GM23338 (cell line): ENCODE measurements at regions not wholly inside any gene's neighbourhood (a gene's known extent, or its start where the extent isn't known, plus 50 kb on each side); places are given as distances from the start of the nearest gene placed in this dataset.

ENCODE experiments used
- ATAC-seq: fragments of 200-7000 bp; cut with Tn5 transposase; 3 replicates; pipeline ENCODE4 v1.9.1; 2020
- DNase-seq: peaks from one replicate; pipeline ENCODE4 v3.0.0-alpha.2; 2015; ENCODE audit warnings: low spot score
- H2AFZ ChIP-seq: fragments of 200-600 bp; sonication (generic); 2 replicates; pipeline ENCODE4 v1.8.0; 2016; ENCODE audit warnings: antibody characterized with exemption, mild to moderate bottlenecking, moderate library complexity
- H3F3A ChIP-seq: fragments of 200-600 bp; sonication (generic); replicated peaks from 2 replicates; pipeline ENCODE4 v1.8.0; 2017; ENCODE audit warnings: antibody characterized with exemption, mixed run types, low read depth
- H3K27ac ChIP-seq: fragments of 200-600 bp; sonication (generic); 2 replicates; pipeline ENCODE4 v1.6.1; 2016; ENCODE audit warnings: low read depth
- H3K27me3 ChIP-seq: fragments of 200-600 bp; sonication (generic); 2 replicates; pipeline ENCODE4 v1.8.0; 2016; ENCODE audit warnings: mild to moderate bottlenecking, mixed run types, moderate library complexity; ENCODE audit not compliant: insufficient read depth
- H3K36me3 ChIP-seq: fragments of 200-600 bp; sonication (generic); 2 replicates; pipeline ENCODE4 v1.8.0; 2016; ENCODE audit warnings: mild to moderate bottlenecking; ENCODE audit not compliant: insufficient read depth
- H3K4me1 ChIP-seq: fragments of 200-600 bp; sonication (generic); 2 replicates; pipeline ENCODE4 v1.8.0; 2016; ENCODE audit warnings: mild to moderate bottlenecking, moderate library complexity; ENCODE audit not compliant: insufficient read depth
- H3K4me2 ChIP-seq: fragments of 200-600 bp; sonication (generic); 2 replicates; pipeline ENCODE4 v1.7.1; 2017; ENCODE audit warnings: mixed run types
- H3K4me3 ChIP-seq: fragments of 200-600 bp; sonication (generic); 2 replicates; pipeline ENCODE4 v1.6.1; 2016; ENCODE audit warnings: mixed run types
- H3K79me2 ChIP-seq: fragments of 200-600 bp; sonication (generic); replicated peaks from 2 replicates; pipeline ENCODE4 v1.8.0; 2017; ENCODE audit warnings: mild to moderate bottlenecking; ENCODE audit not compliant: insufficient read depth
- H3K9me2 ChIP-seq: fragments of 200-600 bp; sonication (generic); 2 replicates; pipeline ENCODE4 v1.8.0; 2017; ENCODE audit not compliant: insufficient read depth
- H4K20me1 ChIP-seq: fragments of 200-600 bp; sonication (generic); replicated peaks from 2 replicates; pipeline ENCODE4 v1.8.0; 2017; ENCODE audit warnings: mild to moderate bottlenecking; ENCODE audit not compliant: insufficient read depth
- H3K27ac Mint-ChIP-seq: 2 replicates; pipeline ENCODE4 v1.8.0; 2020; ENCODE audit warnings: inconsistent platforms, mild to moderate bottlenecking, moderate library complexity, mixed read lengths
- H3K27me3 Mint-ChIP-seq: 3 replicates; pipeline ENCODE4 v1.8.0; 2022; ENCODE audit warnings: low read depth, mild to moderate bottlenecking, moderate library complexity, mixed read lengths, inconsistent platforms; ENCODE audit not compliant: insufficient read depth, poor library complexity
- H3K36me3 Mint-ChIP-seq: 3 replicates; pipeline ENCODE4 v1.8.0; 2021; ENCODE audit warnings: low read depth, mild to moderate bottlenecking, inconsistent platforms, moderate library complexity, mixed read lengths
- H3K4me1 Mint-ChIP-seq: 3 replicates; pipeline ENCODE4 v1.8.0; 2020; ENCODE audit warnings: mild to moderate bottlenecking, inconsistent platforms, mixed read lengths
- H3K4me3 Mint-ChIP-seq: 3 replicates; pipeline ENCODE4 v1.8.0; 2021; ENCODE audit warnings: moderate library complexity, mild to moderate bottlenecking, inconsistent platforms, mixed read lengths
- H3K9me3 Mint-ChIP-seq: 3 replicates; pipeline ENCODE4 v1.8.0; 2020; ENCODE audit warnings: moderate library complexity, mild to moderate bottlenecking, inconsistent platforms, mixed read lengths
- EZH2 ChIP-seq: fragments of 200-600 bp; sonication (generic); IDR thresholded peaks from one replicate; pipeline ENCODE4 v1.8.0; 2017; ENCODE audit warnings: antibody characterized with exemption, mild to moderate bottlenecking, low read depth; ENCODE audit not compliant: unreplicated experiment
- EZH2phosphoT487 ChIP-seq: fragments of 200-600 bp; sonication (generic); IDR thresholded peaks from one replicate; pipeline ENCODE4 v1.8.1; 2018; ENCODE audit warnings: antibody characterized with exemption; ENCODE audit not compliant: unreplicated experiment
- JUNB ChIP-seq: IDR thresholded peaks from one replicate; pipeline ENCODE4 v1.6.1; 2016; ENCODE audit warnings: antibody characterized with exemption; ENCODE audit not compliant: unreplicated experiment
- STAT1 ChIP-seq: IDR thresholded peaks from one replicate; pipeline ENCODE4 v1.6.1; 2016; ENCODE audit warnings: antibody characterized with exemption; ENCODE audit not compliant: unreplicated experiment
- ZNF114 ChIP-seq: fragments of 250-450 bp; sonication (Bioruptor Pico); IDR thresholded peaks from 2 replicates; pipeline ENCODE4 v1.5.0; 2020; ENCODE audit warnings: mild to moderate bottlenecking, moderate library complexity
- ZNF331 ChIP-seq: fragments of 250-450 bp; sonication (Bioruptor Pico); IDR thresholded peaks from 2 replicates; pipeline ENCODE4 v1.5.0; 2020; ENCODE audit warnings: low read depth, mild to moderate bottlenecking, moderate library complexity
- TF ChIP-seq, protein P1 (sequence below): IDR thresholded peaks from one replicate; pipeline ENCODE4 v1.6.1; 2018; ENCODE audit warnings: antibody characterized with exemption; ENCODE audit not compliant: unreplicated experiment
- TF ChIP-seq, protein P2 (sequence below): IDR thresholded peaks from 2 replicates; pipeline ENCODE4 v1.6.1; 2016; ENCODE audit warnings: antibody characterized with exemption
- TF ChIP-seq, protein P3 (sequence below), 2 experiments: fragments of 200-600 bp in 1 of 2; sonication (generic) in 1 of 2; conservative IDR thresholded peaks; 2 replicates each; pipeline versions ENCODE4 v1.5.1 to v1.6.1; 2016 to 2017; ENCODE audit warnings: antibody characterized with exemption in 2 of 2, low read depth in 2 of 2, mild to moderate bottlenecking in 2 of 2, moderate library complexity in 1 of 2

DNA sequence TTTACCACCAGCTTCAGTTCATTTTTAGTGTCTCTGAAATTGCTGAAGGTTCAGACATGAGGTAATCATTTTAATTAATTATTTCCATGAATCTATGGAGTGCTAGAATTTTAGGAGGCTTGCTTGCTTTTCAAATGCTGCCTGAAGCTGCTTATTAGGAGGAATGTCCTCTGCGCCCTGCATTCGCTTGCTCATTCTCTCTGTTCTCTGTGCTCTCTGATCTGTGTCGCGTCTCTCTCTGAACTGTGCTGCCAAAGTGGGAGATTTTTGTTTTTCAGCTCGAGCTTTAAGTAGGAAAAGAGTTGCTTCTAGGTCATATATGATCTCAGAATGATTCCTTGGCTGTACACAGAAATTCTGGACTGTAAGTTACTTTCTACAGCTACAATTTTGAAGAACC lies 101.7 kb upstream of the PRR16 start:
- no peak for TF ChIP-seq JUNB
- TF ChIP-seq, protein P1, sequence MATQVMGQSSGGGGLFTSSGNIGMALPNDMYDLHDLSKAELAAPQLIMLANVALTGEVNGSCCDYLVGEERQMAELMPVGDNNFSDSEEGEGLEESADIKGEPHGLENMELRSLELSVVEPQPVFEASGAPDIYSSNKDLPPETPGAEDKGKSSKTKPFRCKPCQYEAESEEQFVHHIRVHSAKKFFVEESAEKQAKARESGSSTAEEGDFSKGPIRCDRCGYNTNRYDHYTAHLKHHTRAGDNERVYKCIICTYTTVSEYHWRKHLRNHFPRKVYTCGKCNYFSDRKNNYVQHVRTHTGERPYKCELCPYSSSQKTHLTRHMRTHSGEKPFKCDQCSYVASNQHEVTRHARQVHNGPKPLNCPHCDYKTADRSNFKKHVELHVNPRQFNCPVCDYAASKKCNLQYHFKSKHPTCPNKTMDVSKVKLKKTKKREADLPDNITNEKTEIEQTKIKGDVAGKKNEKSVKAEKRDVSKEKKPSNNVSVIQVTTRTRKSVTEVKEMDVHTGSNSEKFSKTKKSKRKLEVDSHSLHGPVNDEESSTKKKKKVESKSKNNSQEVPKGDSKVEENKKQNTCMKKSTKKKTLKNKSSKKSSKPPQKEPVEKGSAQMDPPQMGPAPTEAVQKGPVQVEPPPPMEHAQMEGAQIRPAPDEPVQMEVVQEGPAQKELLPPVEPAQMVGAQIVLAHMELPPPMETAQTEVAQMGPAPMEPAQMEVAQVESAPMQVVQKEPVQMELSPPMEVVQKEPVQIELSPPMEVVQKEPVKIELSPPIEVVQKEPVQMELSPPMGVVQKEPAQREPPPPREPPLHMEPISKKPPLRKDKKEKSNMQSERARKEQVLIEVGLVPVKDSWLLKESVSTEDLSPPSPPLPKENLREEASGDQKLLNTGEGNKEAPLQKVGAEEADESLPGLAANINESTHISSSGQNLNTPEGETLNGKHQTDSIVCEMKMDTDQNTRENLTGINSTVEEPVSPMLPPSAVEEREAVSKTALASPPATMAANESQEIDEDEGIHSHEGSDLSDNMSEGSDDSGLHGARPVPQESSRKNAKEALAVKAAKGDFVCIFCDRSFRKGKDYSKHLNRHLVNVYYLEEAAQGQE = no peak
- no peak for TF ChIP-seq ZNF114 (CRISPR knock-in tag)
- TF ChIP-seq, protein P2, sequence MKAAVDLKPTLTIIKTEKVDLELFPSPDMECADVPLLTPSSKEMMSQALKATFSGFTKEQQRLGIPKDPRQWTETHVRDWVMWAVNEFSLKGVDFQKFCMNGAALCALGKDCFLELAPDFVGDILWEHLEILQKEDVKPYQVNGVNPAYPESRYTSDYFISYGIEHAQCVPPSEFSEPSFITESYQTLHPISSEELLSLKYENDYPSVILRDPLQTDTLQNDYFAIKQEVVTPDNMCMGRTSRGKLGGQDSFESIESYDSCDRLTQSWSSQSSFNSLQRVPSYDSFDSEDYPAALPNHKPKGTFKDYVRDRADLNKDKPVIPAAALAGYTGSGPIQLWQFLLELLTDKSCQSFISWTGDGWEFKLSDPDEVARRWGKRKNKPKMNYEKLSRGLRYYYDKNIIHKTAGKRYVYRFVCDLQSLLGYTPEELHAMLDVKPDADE = no peak
- TF ChIP-seq, protein P3, sequence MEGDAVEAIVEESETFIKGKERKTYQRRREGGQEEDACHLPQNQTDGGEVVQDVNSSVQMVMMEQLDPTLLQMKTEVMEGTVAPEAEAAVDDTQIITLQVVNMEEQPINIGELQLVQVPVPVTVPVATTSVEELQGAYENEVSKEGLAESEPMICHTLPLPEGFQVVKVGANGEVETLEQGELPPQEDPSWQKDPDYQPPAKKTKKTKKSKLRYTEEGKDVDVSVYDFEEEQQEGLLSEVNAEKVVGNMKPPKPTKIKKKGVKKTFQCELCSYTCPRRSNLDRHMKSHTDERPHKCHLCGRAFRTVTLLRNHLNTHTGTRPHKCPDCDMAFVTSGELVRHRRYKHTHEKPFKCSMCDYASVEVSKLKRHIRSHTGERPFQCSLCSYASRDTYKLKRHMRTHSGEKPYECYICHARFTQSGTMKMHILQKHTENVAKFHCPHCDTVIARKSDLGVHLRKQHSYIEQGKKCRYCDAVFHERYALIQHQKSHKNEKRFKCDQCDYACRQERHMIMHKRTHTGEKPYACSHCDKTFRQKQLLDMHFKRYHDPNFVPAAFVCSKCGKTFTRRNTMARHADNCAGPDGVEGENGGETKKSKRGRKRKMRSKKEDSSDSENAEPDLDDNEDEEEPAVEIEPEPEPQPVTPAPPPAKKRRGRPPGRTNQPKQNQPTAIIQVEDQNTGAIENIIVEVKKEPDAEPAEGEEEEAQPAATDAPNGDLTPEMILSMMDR (conservative IDR thresholded peaks at IDR 0.05; ENCODE audit: low read depth in 2 of 2) = no peak
- TF ChIP-seq ZNF331 (CRISPR knock-in tag) = no peak
- no peak overlapping the region for H3K4me2 ChIP-seq
- H3K9me3 Mint-ChIP-seq = no peaks in the 10 kb centered on the region
- no peaks in the 10 kb centered on the region for H3K36me3 Mint-ChIP-seq
- H3K79me2 ChIP-seq = no peaks in the 10 kb centered on the region
- no peak for ATAC-seq
- H3F3A ChIP-seq = no peaks in the 10 kb centered on the region
- H3K4me3 Mint-ChIP-seq = no peak overlapping the region
- no peak overlapping the region for H3K4me3 ChIP-seq
- H3K36me3 ChIP-seq = no peaks in the 10 kb centered on the region
- no peaks in the 10 kb centered on the region; the same call in 1 of the 2 replicates for H3K9me2 ChIP-seq
- H3K27me3 Mint-ChIP-seq = no peaks in the 10 kb centered on the region
- no peaks in the 10 kb centered on the region for H3K4me1 Mint-ChIP-seq
- no peak for DNase-seq
- H3K4me1 ChIP-seq = no peaks in the 10 kb centered on the region
- H2AFZ ChIP-seq = no peak overlapping the region; the same call in 1 of the 2 replicates
- peak overlapping the region; percentile 77 for H3K27ac Mint-ChIP-seq
- H4K20me1 ChIP-seq = no peaks in the 10 kb centered on the region
- H3K27ac ChIP-seq = no peak overlapping the region
- H3K27me3 ChIP-seq = no peaks in the 10 kb centered on the region

DNA sequence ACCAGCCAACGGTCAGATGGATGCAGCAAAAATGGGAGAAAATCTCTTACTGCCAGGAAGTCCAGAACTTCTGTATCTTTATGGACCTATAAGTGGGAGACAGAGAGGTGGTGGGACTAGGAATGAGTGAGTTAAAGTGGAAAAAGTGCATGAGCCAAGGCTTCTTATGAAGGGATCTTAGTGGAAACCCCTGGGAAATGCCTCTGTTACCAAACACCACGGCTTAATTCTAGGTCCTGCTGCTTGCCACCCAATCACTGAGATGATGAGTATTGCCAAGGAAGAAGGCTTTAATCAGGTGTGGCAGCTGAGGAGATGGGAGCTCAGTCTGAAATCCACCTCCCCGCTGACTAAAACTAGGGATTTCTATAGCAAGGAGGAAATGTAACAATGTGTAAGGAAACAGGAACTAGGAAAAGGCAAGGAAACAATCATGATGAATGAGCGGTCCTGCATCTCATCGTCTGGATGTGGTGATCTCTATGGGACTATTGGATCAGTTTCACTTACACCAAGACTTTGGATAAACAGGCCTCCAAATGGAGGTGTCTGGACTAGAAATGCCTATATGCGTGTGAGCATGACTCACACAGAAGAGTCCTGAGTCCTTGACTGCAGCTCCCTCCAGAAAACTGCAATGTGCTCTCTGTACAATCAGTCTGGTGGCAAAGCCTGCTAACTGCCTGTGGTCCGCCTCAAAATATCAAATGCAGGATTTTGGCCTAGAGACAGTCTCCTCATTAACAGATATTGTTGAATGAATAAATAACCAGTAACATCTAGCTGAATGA lies 98.2 kb upstream of the PRR16 start:
- Mint-ChIP-seq H3K9me3 (peaks cover 5% of the 10 kb centered on the region; the same call in 1 of the 3 replicates), H3K27ac (no peak overlapping the region), H3K27me3 (peaks cover 2% of the 10 kb centered on the region), H3K4me1 (no peaks in the 10 kb centered on the region), H3K36me3 (no peaks in the 10 kb centered on the region), H3K4me3 (no peak overlapping the region)
- Histone ChIP-seq H3K27me3 (no peaks in the 10 kb centered on the region), H3K4me3 (no peak overlapping the region), H3K27ac (no peak overlapping the region), H3F3A (no peaks in the 10 kb centered on the region), H4K20me1 (no peaks in the 10 kb centered on the region), H3K9me2 (no peaks in the 10 kb centered on the region; the same call in 1 of the 2 replicates), H3K4me2 (no peak overlapping the region), H2AFZ (no peak overlapping the region), H3K4me1 (no peaks in the 10 kb centered on the region), H3K36me3 (no peaks in the 10 kb centered on the region), H3K79me2 (no peaks in the 10 kb centered on the region)
- ATAC-seq (no peak), DNase-seq (no peak)
- TF ChIP-seq, protein P3 (conservative IDR thresholded peaks at IDR 0.05; ENCODE audit: low read depth in 2 of 2) = no peak
- TF ChIP-seq JUNB = no peak
- TF ChIP-seq, protein P1 = no peak
- no peak for TF ChIP-seq EZH2
- TF ChIP-seq STAT1 = no peak
- TF ChIP-seq EZH2phosphoT487 = no peak
